DMS153 (cell line): ENCODE measurements at regions not wholly inside any gene's neighbourhood (a gene's known extent, or its start where the extent isn't known, plus 50 kb on each side); places are given as distances from the start of the nearest gene placed in this dataset.

ENCODE experiments used
- DNase-seq: peaks from one replicate; lab custom pipeline; 2025; lab: John Stamatoyannopoulos, UW

- no peak for DNase-seq
Observed at GRCh38 chr13:81539643-81540150, 1198.8 kb upstream of the SPRY2 start.

GRCh38 chr13:81498969-81499368, 1158.0 kb upstream of the SPRY2 start:
- no peak for DNase-seq

GRCh38 chr13:81493144-81493543, 1152.2 kb upstream of the SPRY2 start:
- DNase-seq = peak; percentile 6

GRCh38 chr13:81492449-81492848, 1151.5 kb upstream of the SPRY2 start:
- DNase-seq = no peak

GRCh38 chr13:81488021-81488420, 1147.1 kb upstream of the SPRY2 start:
- no peak for DNase-seq

GRCh38 chr13:81487151-81487550, 1146.2 kb upstream of the SPRY2 start:
- DNase-seq = peak; percentile 24

- no peak for DNase-seq
Observed at GRCh38 chr13:81480634-81481033, 1139.7 kb upstream of the SPRY2 start.

GRCh38 chr13:81473366-81473899, 1132.5 kb upstream of the SPRY2 start:
- no peak for DNase-seq

- DNase-seq = no peak
Observed at GRCh38 chr13:81458170-81458569, 1117.2 kb upstream of the SPRY2 start.

- DNase-seq = no peak
Observed at GRCh38 chr13:81446441-81446840, 1105.5 kb upstream of the SPRY2 start.

GRCh38 chr13:81442904-81443303, 1102.0 kb upstream of the SPRY2 start:
- DNase-seq = no peak

- DNase-seq = no peak
Observed at GRCh38 chr13:81425286-81425685, 1084.4 kb upstream of the SPRY2 start.

- no peak for DNase-seq
Observed at GRCh38 chr13:81409284-81409683, 1068.4 kb upstream of the SPRY2 start.

GRCh38 chr13:81408647-81409046, 1067.7 kb upstream of the SPRY2 start:
- no peak for DNase-seq

- no peak for DNase-seq
Observed at GRCh38 chr13:81406639-81407292, 1065.8 kb upstream of the SPRY2 start.

GRCh38 chr13:81406022-81406421, 1065.1 kb upstream of the SPRY2 start:
- no peak for DNase-seq

- DNase-seq = no peak
Observed at GRCh38 chr13:81396192-81396591, 1055.3 kb upstream of the SPRY2 start.

- DNase-seq = no peak
Observed at GRCh38 chr13:81395368-81395767, 1054.4 kb upstream of the SPRY2 start.

GRCh38 chr13:81394640-81395039, 1053.7 kb upstream of the SPRY2 start:
- DNase-seq = no peak

- no peak for DNase-seq
Observed at GRCh38 chr13:81393721-81394120, 1052.8 kb upstream of the SPRY2 start.

GRCh38 chr13:81393110-81393509, 1052.2 kb upstream of the SPRY2 start:
- no peak for DNase-seq

- DNase-seq = no peak
Observed at GRCh38 chr13:81388400-81388799, 1047.5 kb upstream of the SPRY2 start.

GRCh38 chr13:81383444-81383843, 1042.5 kb upstream of the SPRY2 start:
- no peak for DNase-seq

GRCh38 chr13:81382246-81382645, 1041.3 kb upstream of the SPRY2 start:
- no peak for DNase-seq
